Stimulated activated CD4-positive, alpha-beta T cell treated with anti-CD3 and anti-CD28 coated beads, Interleukin-2, amount 100 ng/mL, for 48 hours (primary cell): ENCODE measurements at regions not wholly inside any gene's neighbourhood (a gene's known extent, or its start where the extent isn't known, plus 50 kb on each side); places are given as distances from the start of the nearest gene placed in this dataset.
"Not testable (repeated sequence)": the region's sequence is repeated elsewhere in the genome, so short reads cannot be mapped to it uniquely, and the experiment has no call there.

ENCODE experiments used
- DNase-seq, 2 donors: peaks; one replicate each; pipeline ENCODE4 v3.0.0-alpha.2; 2020

DNA sequence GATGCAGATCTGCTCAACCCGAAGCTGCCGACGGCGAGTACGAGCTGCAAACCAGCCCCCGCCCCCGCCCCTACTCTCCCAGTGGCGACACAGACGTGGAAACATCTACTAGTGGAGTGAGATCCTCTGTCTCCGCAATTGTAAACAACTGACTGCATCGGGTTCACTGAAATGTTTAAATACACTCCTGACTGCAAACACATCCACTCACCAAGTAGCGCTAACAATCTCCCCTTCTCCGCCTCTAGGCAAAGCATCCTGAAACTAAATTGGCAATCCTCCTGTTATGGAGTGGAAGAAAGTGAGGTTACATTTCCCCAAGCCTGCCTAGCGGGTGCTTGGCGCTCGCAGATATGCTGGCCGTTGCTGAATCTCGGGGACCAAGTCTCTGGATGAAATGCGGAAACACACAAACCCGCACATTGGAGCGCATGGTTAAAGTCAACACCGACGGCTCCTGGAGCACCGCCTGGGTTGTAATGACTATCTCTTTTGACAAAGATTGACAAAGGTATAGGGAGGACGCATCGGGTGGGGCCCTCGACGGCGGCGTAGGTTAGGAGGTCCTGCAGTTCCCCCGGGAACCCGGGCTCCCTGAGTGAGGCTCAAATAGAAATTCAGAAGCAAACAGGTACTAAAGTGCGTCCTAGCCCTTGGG, 117.0 kb upstream of the TEX13C start:
- DNase-seq = no peak

GRCh38 chrX:125203365-125203736, 116.3 kb upstream of the TEX13C start:
- no peak for DNase-seq

DNA sequence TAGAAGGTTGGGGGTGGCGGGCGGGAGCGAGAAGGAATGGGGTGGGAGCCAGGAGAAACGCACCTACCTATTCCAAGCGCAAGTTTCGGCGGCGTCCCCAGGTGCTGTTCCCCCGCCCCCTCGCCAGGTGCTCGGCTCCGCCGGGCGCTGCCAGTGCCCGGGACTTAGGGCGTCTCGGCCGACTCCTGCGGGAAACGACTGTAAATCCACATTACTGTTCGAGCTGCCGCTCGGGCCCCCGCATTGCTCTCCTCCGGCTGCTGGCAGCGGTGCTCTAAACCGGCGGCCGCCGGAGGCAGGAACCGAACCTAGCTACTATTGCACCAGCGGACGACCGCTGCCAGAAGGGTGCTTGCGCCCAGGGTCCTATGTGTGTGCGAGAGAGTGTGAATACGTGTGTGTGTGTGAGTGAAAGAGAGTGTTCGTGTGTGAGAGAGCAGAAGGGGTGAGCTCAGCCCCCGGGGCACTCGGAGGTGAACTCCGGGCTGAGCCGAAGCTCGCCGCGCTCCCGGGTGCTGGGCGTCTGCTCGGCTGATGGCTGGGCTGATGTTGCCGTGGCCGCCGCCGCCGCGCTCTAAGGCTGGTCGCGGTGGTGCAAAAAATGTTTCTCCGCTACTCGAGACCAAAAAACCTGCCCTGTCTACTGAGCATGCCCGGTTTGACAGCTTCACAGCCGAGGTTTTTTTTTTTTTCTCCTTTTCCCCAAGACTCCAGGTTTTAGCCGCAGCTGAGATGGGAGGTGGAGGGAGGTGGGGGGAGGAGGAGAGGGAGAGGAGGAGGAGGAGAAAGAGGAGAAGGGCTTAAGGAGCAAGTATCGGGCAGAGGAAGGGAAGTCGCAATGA, 115.7 kb upstream of the TEX13C start:
- DNase-seq = peak in 1 of 2 donors; percentile 4

DNA sequence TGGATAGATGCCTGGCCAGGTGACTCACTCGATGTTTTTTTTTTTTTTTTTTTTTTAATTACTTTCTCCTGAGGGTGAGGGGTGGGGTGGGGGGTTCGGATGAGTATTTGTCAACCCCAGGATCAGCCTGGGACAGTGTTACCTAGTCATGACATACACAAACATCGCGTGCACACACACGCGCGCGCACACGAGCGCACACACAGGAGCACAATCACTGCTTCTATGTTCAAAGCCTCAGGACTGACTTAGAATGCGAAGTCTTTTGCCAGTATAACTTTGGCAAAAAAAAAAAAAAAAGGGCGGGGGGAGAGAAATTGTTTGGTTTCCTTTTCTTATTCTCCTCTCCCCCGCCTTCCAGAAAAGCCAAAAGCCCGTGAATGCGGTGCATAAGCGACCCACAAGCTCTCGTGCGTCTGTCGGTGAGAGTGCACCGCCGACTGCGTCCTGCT, 115.0 kb upstream of the TEX13C start:
- no peak for DNase-seq

DNA sequence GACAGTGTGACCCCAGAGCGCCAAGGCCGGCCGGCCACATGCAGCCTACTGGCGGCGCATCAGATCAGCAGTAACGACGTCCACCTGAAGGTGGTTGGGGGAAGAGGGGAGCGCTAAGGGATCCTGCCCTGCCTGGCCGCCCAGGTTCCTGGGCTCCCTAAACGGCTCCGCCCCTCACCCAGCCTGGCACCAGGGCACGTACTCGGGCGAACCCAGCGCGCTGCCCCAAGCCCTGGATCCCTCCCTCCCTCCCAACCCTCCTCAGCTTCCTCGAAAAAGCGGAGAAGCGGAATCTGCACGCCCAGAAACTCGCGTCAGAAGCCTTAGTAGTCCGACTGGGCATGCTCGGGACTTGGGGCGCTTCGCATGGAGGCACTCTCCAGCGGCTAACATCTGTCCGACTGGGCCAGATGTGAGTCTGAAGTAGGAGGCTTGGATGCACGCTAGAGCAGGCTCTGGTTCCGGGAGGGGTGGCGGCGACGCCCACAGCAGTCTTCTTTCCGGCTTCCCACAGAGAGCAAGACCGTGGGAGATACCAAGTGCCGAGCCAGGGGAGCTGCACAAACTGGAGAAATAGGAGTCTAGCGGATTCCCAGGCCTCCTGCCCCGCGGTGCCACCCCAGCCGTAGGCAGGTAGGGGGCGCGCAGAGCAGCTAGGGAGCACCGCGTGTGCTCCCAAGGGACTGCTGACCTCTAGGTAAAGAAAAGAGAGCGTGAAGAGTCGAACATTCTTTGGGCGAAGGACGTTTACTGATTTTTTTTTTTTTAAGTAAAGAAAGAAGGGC, 114.3 kb upstream of the TEX13C start:
- peak; percentile 5 to 7 for DNase-seq

DNA sequence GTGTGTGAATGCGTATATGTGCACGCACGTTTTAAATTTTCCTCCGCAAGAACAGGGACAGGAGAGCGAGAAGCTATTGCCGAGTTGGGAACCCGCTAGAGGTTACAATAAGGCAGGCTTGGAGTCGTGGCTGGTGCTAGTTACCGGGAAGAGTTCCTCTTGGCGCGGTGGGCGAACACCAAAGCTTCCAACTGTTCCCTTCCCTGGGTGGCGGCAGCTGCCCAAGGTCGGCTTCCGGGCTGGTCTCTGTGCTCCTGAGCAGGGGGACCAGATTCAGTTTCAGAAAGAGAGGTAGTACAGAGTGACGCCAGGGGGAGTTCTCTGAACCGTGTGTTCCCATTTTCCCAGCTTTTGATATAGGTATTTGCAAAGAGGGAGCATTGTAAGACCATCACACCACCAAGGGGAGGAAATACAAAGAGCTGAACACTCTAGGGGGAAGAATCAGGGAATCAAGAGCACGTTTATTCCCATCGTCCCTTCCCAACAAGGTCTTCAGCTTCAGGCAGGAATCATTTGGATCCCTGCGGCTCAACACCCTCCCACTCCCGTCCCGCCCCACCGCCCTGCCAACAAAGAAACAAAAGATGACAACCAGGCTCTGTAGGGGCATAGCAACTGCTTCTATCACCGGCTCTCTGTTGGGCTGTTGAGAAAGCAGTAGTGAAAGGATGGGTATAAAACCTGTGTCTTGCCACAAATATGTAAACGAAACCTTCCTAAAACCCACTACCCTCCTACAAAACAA, 113.6 kb upstream of the TEX13C start:
- no peak for DNase-seq

DNA sequence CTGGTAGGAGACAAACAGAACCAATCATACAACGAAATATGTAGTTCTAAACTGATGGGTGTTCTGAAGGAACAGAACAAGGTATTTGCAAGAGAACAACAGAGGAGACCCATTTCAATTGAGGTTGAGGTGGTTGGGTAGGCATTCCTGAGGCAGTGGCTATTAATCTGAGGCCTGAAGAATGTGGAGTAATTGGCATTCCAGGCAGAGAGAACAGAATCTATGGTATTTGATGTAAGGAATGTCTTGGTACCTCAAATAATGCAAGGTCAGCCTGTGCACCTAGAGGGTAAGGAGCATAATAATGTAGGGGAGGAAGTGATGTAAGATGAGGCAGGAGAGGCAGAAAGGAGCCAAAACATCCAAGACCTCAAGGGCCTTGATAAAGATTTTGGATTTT, 109.5 kb upstream of the TEX13C start:
- DNase-seq = no peak

GRCh38 chrX:125219852-125220251, 99.8 kb upstream of the TEX13C start:
- DNase-seq = no peak

GRCh38 chrX:125236955-125237354, 82.7 kb upstream of the TEX13C start:
- no peak for DNase-seq

DNA sequence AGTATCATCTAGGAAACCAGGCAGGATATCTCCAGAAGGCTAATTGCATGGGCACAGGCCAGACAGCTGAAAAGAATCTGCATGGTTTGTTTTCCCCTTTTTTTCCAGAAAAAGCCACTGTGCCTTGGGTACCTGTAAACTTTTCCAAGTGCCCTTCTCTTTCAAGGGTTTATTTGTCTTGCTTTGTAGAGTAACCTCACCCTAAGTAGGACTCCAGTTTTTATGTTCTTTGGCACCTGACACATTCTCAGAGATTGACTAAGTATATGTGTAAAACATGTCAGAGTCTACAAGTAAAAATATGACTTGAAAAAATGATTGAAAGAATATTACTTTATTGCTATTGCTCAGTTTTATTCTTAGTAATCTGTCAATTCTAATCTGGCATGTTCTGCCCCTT, 70.7 kb upstream of the TEX13C start:
- no peak for DNase-seq

GRCh38 chrX:125255759-125256158, 63.9 kb upstream of the TEX13C start:
- DNase-seq = not testable (repeated sequence)

DNA sequence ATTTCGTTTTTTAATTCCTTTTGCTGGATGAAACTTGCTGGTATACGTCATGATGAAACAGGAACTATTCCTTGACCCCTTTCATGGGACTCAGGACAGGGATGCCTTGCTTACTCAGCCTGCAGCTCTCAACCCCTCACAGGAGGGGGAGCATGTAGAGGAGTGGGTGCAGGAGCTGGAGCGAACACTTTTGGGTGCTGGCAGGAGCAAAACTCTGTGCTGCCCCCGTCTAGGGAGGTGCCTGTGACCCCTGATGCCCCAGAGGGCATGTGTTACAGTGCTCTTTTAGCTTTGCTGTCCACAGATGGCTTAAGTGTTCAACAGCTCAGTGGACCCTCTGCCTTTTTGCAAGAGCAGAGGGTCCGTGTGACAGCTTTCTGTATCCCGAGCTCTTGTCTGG, 56.8 kb upstream of the TEX13C start:
- no peak for DNase-seq

- no peak for DNase-seq
Measured at GRCh38 chrX:125266153-125266660, 53.5 kb upstream of the TEX13C start.
